Panc1 (cell line): ENCODE measurements at regions not wholly inside any gene's neighbourhood (a gene's known extent, or its start where the extent isn't known, plus 50 kb on each side); places are given as distances from the start of the nearest gene placed in this dataset.
"Not testable (repeated sequence)": the region's sequence is repeated elsewhere in the genome, so short reads cannot be mapped to it uniquely, and the experiment has no call there.

Experiments
- CTCF ChIP-seq: fragments of 450-650 bp; IDR thresholded peaks from 2 replicates; pipeline ENCODE4 v1.5.1; 2017; ENCODE audit warnings: mild to moderate bottlenecking
- POLR2AphosphoS5 ChIP-seq: IDR thresholded peaks from 2 replicates; pipeline ENCODE4 v1.6.1; 2012; ENCODE audit warnings: mild to moderate bottlenecking, low read depth, low read length, moderate library complexity
- REST ChIP-seq, 2 experiments: IDR thresholded peaks; 2 replicates each; pipeline ENCODE4 v1.6.1; 2011 to 2012; ENCODE audit warnings: low read depth in 2 of 2, control low read depth in 1 of 2, low read length in 1 of 2, mild to moderate bottlenecking in 1 of 2, moderate library complexity in 1 of 2; ENCODE audit not compliant: insufficient read depth in 1 of 2
- TCF7L2 ChIP-seq: IDR thresholded peaks from 2 replicates; pipeline ENCODE4 v1.6.1; 2011; ENCODE audit warnings: mild to moderate bottlenecking, low read depth, low read length, inconsistent platforms

GRCh38 chr15:22587391-22587790, 128.7 kb downstream of the GOLGA6L22 start:
- not testable (repeated sequence) for TF ChIP-seq TCF7L2; CTCF; POLR2AphosphoS5; REST (IDR thresholded peaks at IDR 0.05; ENCODE audit: insufficient read depth in 1 of 2, low read depth in 2 of 2, low read length in 1 of 2)
